HepG2 (cell line): ENCODE measurements at regions not wholly inside any gene's neighbourhood (a gene's known extent, or its start where the extent isn't known, plus 50 kb on each side); places are given as distances from the start of the nearest gene placed in this dataset.

ENCODE experiments used
- ATAC-seq: fragments of 200-7000 bp; cut with Tn5 transposase; 3 replicates; pipeline ENCODE4 v1.9.1; 2020; ENCODE audit warnings: mild to moderate bottlenecking, moderate library complexity
- BruUV-seq: library from RNA; stranded (reverse); fragments of 400-500 nt; replicated peaks from 2 replicates; lab custom pipeline; 2021; lab: Mats Ljungman, UMichigan
- CTCF ChIA-PET: fragments of 300-600 bp; formaldehyde crosslinking; extraction: SDS; loops from one replicate; lab custom pipeline; 2021; ENCODE audit warnings: low total read pairs, inconsistent platforms, low intra/inter-chr PET ratio; lab: Yijun Ruan, JAX
- POLR2A ChIA-PET: fragments of 350-600 bp; sonication (Branson Sonifier 250); formaldehyde crosslinking; loops from one replicate; lab custom pipeline; 2020; ENCODE audit warnings: antibody characterized with exemption, inconsistent platforms; lab: Yijun Ruan, JAX
- DNase-seq: peaks from one replicate; pipeline ENCODE4 v3.0.0-alpha.2; 2015; ENCODE audit warnings: low spot score
- FAIRE-seq: peaks from 3 replicates; lab custom pipeline; 2011; peaks lifted over from hg19 to GRCh38; lab: Jason Lieb, UNC
- H2AFZ ChIP-seq: one replicate; pipeline ENCODE4 v1.6.1; 2011; ENCODE audit warnings: low read length, inconsistent platforms
- H3K27ac ChIP-seq: fragments of 300-600 bp; 3 replicates; pipeline ENCODE4 v1.8.0; 2011; ENCODE audit warnings: mixed run types, mild to moderate bottlenecking, mixed read lengths, low read length, inconsistent platforms; ENCODE audit not compliant: insufficient read depth; ENCODE audit errors: extremely low read length
- H3K27me3 ChIP-seq, 2 experiments: fragments of 200-600 bp in 1 of 2; 2 replicates in 1 of 2; 3 replicates in 1 of 2; pipeline versions ENCODE4 v1.6.0 to v1.8.0; 2011; ENCODE audit warnings: low read length in 2 of 2, mild to moderate bottlenecking in 2 of 2, moderate library complexity in 2 of 2, inconsistent platforms in 1 of 2; ENCODE audit not compliant: insufficient read depth in 2 of 2, control insufficient read depth in 1 of 2
- H3K36me3 ChIP-seq, 2 experiments: fragments of 200-600 bp in 1 of 2; replicated peaks in 1 of 2; 2 replicates in 1 of 2; 3 replicates in 1 of 2; pipeline versions ENCODE4 v1.5.1 to v1.8.0; 2011; ENCODE audit warnings: low read length in 2 of 2, inconsistent platforms in 1 of 2; ENCODE audit not compliant: insufficient read depth in 2 of 2, control insufficient read depth in 1 of 2
- H3K4me1 ChIP-seq: 2 replicates; pipeline ENCODE4 v1.5.1; 2012; ENCODE audit warnings: low read length, inconsistent platforms; ENCODE audit not compliant: insufficient read depth
- H3K4me2 ChIP-seq: 2 replicates; pipeline ENCODE4 v1.6.0; 2011; ENCODE audit warnings: low read depth, low read length, inconsistent platforms
- H3K4me3 ChIP-seq, 3 experiments: fragments of 200-600 bp in 1 of 3; sonication (generic), shearing (Covaris generic) in 1 of 3; replicated peaks in 1 of 3; 2 replicates each; pipeline ENCODE4 v1.5.1; 2011 to 2016; ENCODE audit warnings: low read length in 3 of 3, inconsistent platforms in 2 of 3, low read depth in 2 of 3, mild to moderate bottlenecking in 2 of 3, control low read depth in 1 of 3, mixed read lengths in 1 of 3; ENCODE audit not compliant: insufficient read depth in 1 of 3
- H3K79me2 ChIP-seq: one replicate; pipeline ENCODE4 v1.6.1; 2011; ENCODE audit warnings: low read length, inconsistent platforms; ENCODE audit not compliant: insufficient read depth
- H3K9ac ChIP-seq: 2 replicates; pipeline ENCODE4 v1.6.0; 2011; ENCODE audit warnings: mild to moderate bottlenecking, low read depth, low read length, inconsistent platforms; ENCODE audit not compliant: insufficient read depth
- H3K9me3 ChIP-seq: 2 replicates; pipeline ENCODE4 v1.5.1; 2012; ENCODE audit warnings: mild to moderate bottlenecking, low read length
- H4K20me1 ChIP-seq: 2 replicates; pipeline ENCODE4 v1.6.0; 2011; ENCODE audit warnings: inconsistent platforms, mild to moderate bottlenecking, low read length, moderate library complexity; ENCODE audit not compliant: insufficient read depth
- CEBPG ChIP-seq: IDR thresholded peaks from 2 replicates; pipeline ENCODE4 v1.6.1; 2016
- DR1 ChIP-seq: sonication (generic); formaldehyde crosslinking; IDR thresholded peaks from 2 replicates; pipeline ENCODE4 v1.8.0; 2021; ENCODE audit warnings: mild to moderate bottlenecking, missing genetic modification reagents, inconsistent platforms
- KAT2B ChIP-seq: fragments of 150-350 bp; IDR thresholded peaks from 2 replicates; pipeline ENCODE4 v1.6.1; 2014; ENCODE audit warnings: low read depth, low read length, borderline replicate concordance
- ZC3H4 ChIP-seq: sonication (generic); formaldehyde crosslinking; IDR thresholded peaks from 2 replicates; pipeline ENCODE4 v1.4.0; 2020; ENCODE audit warnings: missing genetic modification reagents, borderline replicate concordance
- ZNF160 ChIP-seq: sonication (generic); formaldehyde crosslinking; IDR thresholded peaks from 2 replicates; pipeline ENCODE4 v1.8.0; 2022; ENCODE audit warnings: mild to moderate bottlenecking, inconsistent platforms, missing genetic modification reagents
- ZNF235 ChIP-seq: sonication (generic); formaldehyde crosslinking; IDR thresholded peaks from 2 replicates; pipeline ENCODE4 v1.8.1; 2023; ENCODE audit warnings: mild to moderate bottlenecking, missing genetic modification reagents, borderline replicate concordance
- ZNF343 ChIP-seq: sonication (generic); formaldehyde crosslinking; IDR thresholded peaks from 2 replicates; pipeline ENCODE4 v1.4.0; 2020; ENCODE audit warnings: mild to moderate bottlenecking, missing genetic modification reagents
- in situ Hi-C: cut with HindIII; loops from 2 replicates; pipeline ENCODE4 v1.10.0; 2017; ENCODE audit warnings: low pct_unique_long_range_greater_than_20kb; ENCODE audit not compliant: extremely low pct_ligation_motif_present
- intact Hi-C: fragments of 100-400 bp; cut with micrococcal nuclease; formaldehyde crosslinking; loops from one replicate; pipeline ENCODE4 v1.10.0; 2022; ENCODE audit not compliant: unreplicated experiment
- TF ChIP-seq, protein P1 (sequence below): sonication (generic); formaldehyde crosslinking; IDR thresholded peaks from 2 replicates; pipeline ENCODE4 v1.5.0; 2020; ENCODE audit warnings: mild to moderate bottlenecking, missing genetic modification reagents
- TF ChIP-seq, protein P2 (sequence below): sonication (generic); formaldehyde crosslinking; IDR thresholded peaks from 2 replicates; pipeline ENCODE4 v1.4.0; 2020; ENCODE audit warnings: missing genetic modification reagents, mild to moderate bottlenecking, borderline replicate concordance

DNA sequence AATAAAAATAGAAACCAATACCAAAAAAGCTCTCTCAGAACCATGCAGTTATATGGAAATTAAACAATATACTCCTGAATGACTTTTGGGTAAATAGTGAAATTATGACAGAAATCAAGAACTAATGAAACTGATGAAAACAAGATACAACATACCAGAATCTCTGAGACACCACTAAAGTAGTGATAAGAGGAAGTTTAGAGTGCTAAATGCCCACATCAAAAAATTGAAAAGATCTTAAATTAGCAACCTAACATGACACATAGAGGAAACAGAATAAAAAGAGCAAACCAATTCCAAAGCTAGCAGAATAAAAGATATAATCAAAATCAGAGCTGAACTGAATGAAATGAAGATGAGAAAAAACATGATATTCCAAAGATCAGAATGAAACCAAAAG is 430.9 kb downstream of the LTN1 start:
- Histone ChIP-seq H2AFZ (no peak overlapping the region), H3K36me3 (no peaks in the 10 kb centered on the region), H3K4me2 (no peak overlapping the region), H3K27me3 (no peaks in the 10 kb centered on the region), H3K4me1 (no peaks in the 10 kb centered on the region), H3K9ac (no peak overlapping the region), H3K9me3 (peaks cover 7% of the 10 kb centered on the region), H3K4me3 (no peak overlapping the region), H3K79me2 (no peaks in the 10 kb centered on the region), H4K20me1 (no peaks in the 10 kb centered on the region), H3K27ac (no peak overlapping the region)
- ChIA-PET CTCF (no interaction called here), POLR2A (no interaction called here)
- in situ Hi-C loops (no loop called here), intact Hi-C loops (no loop called here)
- no TSS peak for BruUV-seq
- FAIRE-seq (no peak), DNase-seq (no peak), ATAC-seq (no peak)
- no peak for TF ChIP-seq ZC3H4 (CRISPR knock-in tag)
- no peak for TF ChIP-seq KAT2B
- TF ChIP-seq DR1 (CRISPR knock-in tag) = no peak
- TF ChIP-seq CEBPG (CRISPR knock-in tag) = no peak
- TF ChIP-seq ZNF160 = no peak
- TF ChIP-seq ZNF235 (CRISPR knock-in tag) = no peak
- TF ChIP-seq ZNF343 = no peak
- TF ChIP-seq, protein P1, sequence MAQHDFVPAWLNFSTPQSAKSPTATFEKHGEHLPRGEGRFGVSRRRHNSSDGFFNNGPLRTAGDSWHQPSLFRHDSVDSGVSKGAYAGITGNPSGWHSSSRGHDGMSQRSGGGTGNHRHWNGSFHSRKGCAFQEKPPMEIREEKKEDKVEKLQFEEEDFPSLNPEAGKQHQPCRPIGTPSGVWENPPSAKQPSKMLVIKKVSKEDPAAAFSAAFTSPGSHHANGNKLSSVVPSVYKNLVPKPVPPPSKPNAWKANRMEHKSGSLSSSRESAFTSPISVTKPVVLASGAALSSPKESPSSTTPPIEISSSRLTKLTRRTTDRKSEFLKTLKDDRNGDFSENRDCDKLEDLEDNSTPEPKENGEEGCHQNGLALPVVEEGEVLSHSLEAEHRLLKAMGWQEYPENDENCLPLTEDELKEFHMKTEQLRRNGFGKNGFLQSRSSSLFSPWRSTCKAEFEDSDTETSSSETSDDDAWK (CRISPR knock-in tag) = no peak
- TF ChIP-seq, protein P2, sequence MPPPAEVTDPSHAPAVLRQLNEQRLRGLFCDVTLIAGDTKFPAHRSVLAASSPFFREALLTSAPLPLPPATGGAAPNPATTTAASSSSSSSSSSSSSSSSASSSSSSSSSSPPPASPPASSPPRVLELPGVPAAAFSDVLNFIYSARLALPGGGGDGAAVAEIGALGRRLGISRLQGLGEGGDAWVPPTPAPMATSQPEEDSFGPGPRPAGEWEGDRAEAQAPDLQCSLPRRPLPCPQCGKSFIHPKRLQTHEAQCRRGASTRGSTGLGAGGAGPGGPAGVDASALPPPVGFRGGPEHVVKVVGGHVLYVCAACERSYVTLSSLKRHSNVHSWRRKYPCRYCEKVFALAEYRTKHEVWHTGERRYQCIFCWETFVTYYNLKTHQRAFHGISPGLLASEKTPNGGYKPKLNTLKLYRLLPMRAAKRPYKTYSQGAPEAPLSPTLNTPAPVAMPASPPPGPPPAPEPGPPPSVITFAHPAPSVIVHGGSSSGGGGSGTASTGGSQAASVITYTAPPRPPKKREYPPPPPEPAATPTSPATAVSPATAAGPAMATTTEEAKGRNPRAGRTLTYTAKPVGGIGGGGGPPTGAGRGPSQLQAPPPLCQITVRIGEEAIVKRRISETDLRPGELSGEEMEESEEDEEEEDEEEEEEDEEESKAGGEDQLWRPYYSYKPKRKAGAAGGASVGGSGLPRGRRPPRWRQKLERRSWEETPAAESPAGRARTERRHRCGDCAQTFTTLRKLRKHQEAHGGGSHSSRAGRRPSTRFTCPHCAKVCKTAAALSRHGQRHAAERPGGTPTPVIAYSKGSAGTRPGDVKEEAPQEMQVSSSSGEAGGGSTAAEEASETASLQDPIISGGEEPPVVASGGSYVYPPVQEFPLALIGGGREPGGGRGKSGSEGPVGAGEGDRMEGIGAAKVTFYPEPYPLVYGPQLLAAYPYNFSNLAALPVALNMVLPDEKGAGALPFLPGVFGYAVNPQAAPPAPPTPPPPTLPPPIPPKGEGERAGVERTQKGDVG (CRISPR knock-in tag) = no peak
